Thyroid gland (tissue), 4 donors: ENCODE measurements at regions not wholly inside any gene's neighbourhood (a gene's known extent, or its start where the extent isn't known, plus 50 kb on each side); places are given as distances from the start of the nearest gene placed in this dataset.

Source experiments
- CTCF ChIP-seq, 6 experiments: fragments of 200-600 bp in 3 of 6; fragments of 450-650 bp in 3 of 6; sonication (generic) in 3 of 6; IDR thresholded peaks; one replicate each; pipeline ENCODE4 v1.5.1; 2016 to 2019; ENCODE audit warnings: antibody characterized with exemption in 6 of 6, mild to moderate bottlenecking in 2 of 6, inconsistent platforms in 1 of 6, moderate library complexity in 1 of 6
- POLR2A ChIP-seq, 2 donors: fragments of 450-650 bp; IDR thresholded peaks; one replicate each; pipeline ENCODE4 v1.6.1; 2017; ENCODE audit warnings: antibody characterized with exemption in 2 of 2, mild to moderate bottlenecking in 2 of 2, moderate library complexity in 1 of 2

DNA sequence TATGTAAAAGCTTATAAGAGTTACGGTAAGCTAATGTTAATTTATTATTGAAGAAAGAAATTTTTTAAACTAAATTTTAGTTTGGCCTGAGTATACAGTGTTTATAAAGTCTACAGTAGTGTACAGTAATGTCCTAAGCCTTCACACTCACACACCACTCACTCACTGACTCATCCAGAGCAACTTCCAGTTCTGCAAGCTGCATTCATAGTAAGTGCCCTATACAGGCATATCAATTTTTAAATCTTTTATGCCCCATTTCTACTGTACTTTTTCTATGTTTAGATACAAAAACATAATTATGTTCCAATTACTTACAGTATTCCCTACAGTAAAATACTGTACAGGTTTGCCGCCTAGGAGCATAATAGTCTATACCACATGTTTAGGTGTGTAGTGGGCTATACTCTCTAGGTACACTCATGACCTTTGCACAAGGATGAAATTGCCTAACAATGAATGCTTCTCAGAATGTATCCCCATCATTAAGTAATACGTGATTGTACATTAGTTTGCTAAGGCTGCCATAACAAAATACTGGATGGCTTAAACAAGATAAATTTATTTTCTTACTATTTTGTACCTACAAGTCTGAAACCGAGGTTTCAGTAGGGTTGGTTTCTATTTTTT lies 333.8 kb upstream of the PCDH7 start:
- no peak for TF ChIP-seq CTCF (IDR thresholded peaks at IDR 0.05)
- TF ChIP-seq POLR2A (IDR thresholded peaks at IDR 0.05) = no peak
